ENCODE measurements at regions not wholly inside any gene's neighbourhood (a gene's known extent, or its start where the extent isn't known, plus 50 kb on each side); places are given as distances from the start of the nearest gene placed in this dataset.

GRCh38 chr3:75218577-75218976, 445.6 kb upstream of the FRG2C start:
- ChIA-PET SMC1A (ENCODE audit: uncharacterized antibody, unreplicated experiment) (no interaction called here), CTCF (interaction anchor here (1.1 to 1.3 kb wide), 2 partner anchors 9 to 39 kb away, joined by 3 to 6 read pairs; no protein-coding TSS in a partner anchor), RAD21 (ENCODE audit: unreplicated experiment) (interaction anchor here (1.1 kb wide), 1 partner anchor 30 kb away, joined by 4 read pairs; no protein-coding TSS in a partner anchor), POLR2A (no interaction called here)
- in situ Hi-C loops (cut with MboI), result no loop called here
- intact Hi-C loops (cut with micrococcal nuclease; ENCODE audit: unreplicated experiment), result no loop called here
- no peak for ATAC-seq
- Histone ChIP-seq H3K79me2 (ENCODE audit: control insufficient read depth, insufficient read depth, low read length) (no peaks in the 10 kb centered on the region), H3K36me3 (ENCODE audit: control insufficient read depth in 2 of 2, insufficient read depth in 2 of 2, low read length in 1 of 2) (no peaks in the 10 kb centered on the region), H3K9me3 (replicated peaks; ENCODE audit: control insufficient read depth, insufficient read depth, low read length) (no peaks in the 10 kb centered on the region), H3K9ac (ENCODE audit: control insufficient read depth, insufficient read depth, low read length) (no peak overlapping the region), H4K20me1 (ENCODE audit: control insufficient read depth, insufficient read depth) (no peaks in the 10 kb centered on the region), H3K4me1 (ENCODE audit: control insufficient read depth, insufficient read depth, low read length) (no peaks in the 10 kb centered on the region), H3K27ac (ENCODE audit: control insufficient read depth, insufficient read depth) (no peak overlapping the region), H2AFZ (ENCODE audit: control insufficient read depth, low read depth, low read length) (no peak overlapping the region), H3K27me3 (replicated peaks in 1 of 2; ENCODE audit: control insufficient read depth in 2 of 2, insufficient read depth in 2 of 2, low read length in 1 of 2) (no peaks in the 10 kb centered on the region), H3K4me3 (no peak overlapping the region), H3K4me2 (ENCODE audit: control insufficient read depth, insufficient read depth) (no peak overlapping the region)
- TF ChIP-seq LARP7 (IDR thresholded peaks at IDR 0.05), result no peak
- TF ChIP-seq BCL3 (IDR thresholded peaks at IDR 0.05; ENCODE audit: borderline replicate concordance, insufficient read depth, low read depth, low read length, poor library complexity, severe bottlenecking), result no peak
- TF ChIP-seq ZNF592 (IDR thresholded peaks at IDR 0.05), result no peak
- TF ChIP-seq HDAC2 (IDR thresholded peaks at IDR 0.05), result no peak
- TF ChIP-seq NRF1 (conservative IDR thresholded peaks at IDR 0.05; ENCODE audit: low read depth, low read length), result no peak
- TF ChIP-seq CBX5 (IDR thresholded peaks at IDR 0.05; ENCODE audit: low read depth), result no peak
- no peak for TF ChIP-seq SMAD5 (IDR thresholded peaks at IDR 0.05; ENCODE audit: low read depth)
- TF ChIP-seq CEBPZ (IDR thresholded peaks at IDR 0.05; ENCODE audit: low read depth, low read length), result no peak
- TF ChIP-seq BMI1 (IDR thresholded peaks at IDR 0.05; ENCODE audit: borderline replicate concordance), result no peak
- TF ChIP-seq IKZF2 (IDR thresholded peaks at IDR 0.05), result no peak
- no peak for TF ChIP-seq ZBED1 (IDR thresholded peaks at IDR 0.05; ENCODE audit: borderline replicate concordance)
- TF ChIP-seq TCF12 (IDR thresholded peaks at IDR 0.05; ENCODE audit: low read depth, low read length), result no peak
- no peak for TF ChIP-seq TCF3 (IDR thresholded peaks at IDR 0.05; ENCODE audit: borderline replicate concordance, insufficient read depth, low read depth, low read length)
- TF ChIP-seq NFIC (IDR thresholded peaks at IDR 0.05; ENCODE audit: low read depth, low read length), result no peak
- FAIRE-seq, result no peak
- no peak for DNase-seq (ENCODE audit: low read depth, low spot score)
- BruUV-seq (replicated peaks), result no TSS peak
- WGBS (ENCODE audit: insufficient coverage, insufficient replicate concordance, low lambda C conversion rate, missing lambda C conversion rate), result 5% methylated on average over 1 of the region's 1 CpG

Measured in GM12878 (cell line).